GM23338 (cell line): ENCODE measurements at regions not wholly inside any gene's neighbourhood (a gene's known extent, or its start where the extent isn't known, plus 50 kb on each side); places are given as distances from the start of the nearest gene placed in this dataset.

Experiments used
- ATAC-seq: fragments of 200-7000 bp; cut with Tn5 transposase; 3 replicates; pipeline ENCODE4 v1.9.1; 2020
- DNase-seq: peaks from one replicate; pipeline ENCODE4 v3.0.0-alpha.2; 2015; ENCODE audit warnings: low spot score
- H2AFZ ChIP-seq: fragments of 200-600 bp; sonication (generic); 2 replicates; pipeline ENCODE4 v1.8.0; 2016; ENCODE audit warnings: antibody characterized with exemption, mild to moderate bottlenecking, moderate library complexity
- H3F3A ChIP-seq: fragments of 200-600 bp; sonication (generic); replicated peaks from 2 replicates; pipeline ENCODE4 v1.8.0; 2017; ENCODE audit warnings: antibody characterized with exemption, mixed run types, low read depth
- H3K27ac ChIP-seq: fragments of 200-600 bp; sonication (generic); 2 replicates; pipeline ENCODE4 v1.6.1; 2016; ENCODE audit warnings: low read depth
- H3K27me3 ChIP-seq: fragments of 200-600 bp; sonication (generic); 2 replicates; pipeline ENCODE4 v1.8.0; 2016; ENCODE audit warnings: mild to moderate bottlenecking, mixed run types, moderate library complexity; ENCODE audit not compliant: insufficient read depth
- H3K36me3 ChIP-seq: fragments of 200-600 bp; sonication (generic); 2 replicates; pipeline ENCODE4 v1.8.0; 2016; ENCODE audit warnings: mild to moderate bottlenecking; ENCODE audit not compliant: insufficient read depth
- H3K4me1 ChIP-seq: fragments of 200-600 bp; sonication (generic); 2 replicates; pipeline ENCODE4 v1.8.0; 2016; ENCODE audit warnings: mild to moderate bottlenecking, moderate library complexity; ENCODE audit not compliant: insufficient read depth
- H3K4me2 ChIP-seq: fragments of 200-600 bp; sonication (generic); 2 replicates; pipeline ENCODE4 v1.7.1; 2017; ENCODE audit warnings: mixed run types
- H3K4me3 ChIP-seq: fragments of 200-600 bp; sonication (generic); 2 replicates; pipeline ENCODE4 v1.6.1; 2016; ENCODE audit warnings: mixed run types
- H3K79me2 ChIP-seq: fragments of 200-600 bp; sonication (generic); replicated peaks from 2 replicates; pipeline ENCODE4 v1.8.0; 2017; ENCODE audit warnings: mild to moderate bottlenecking; ENCODE audit not compliant: insufficient read depth
- H3K9me2 ChIP-seq: fragments of 200-600 bp; sonication (generic); 2 replicates; pipeline ENCODE4 v1.8.0; 2017; ENCODE audit not compliant: insufficient read depth
- H4K20me1 ChIP-seq: fragments of 200-600 bp; sonication (generic); replicated peaks from 2 replicates; pipeline ENCODE4 v1.8.0; 2017; ENCODE audit warnings: mild to moderate bottlenecking; ENCODE audit not compliant: insufficient read depth
- H3K27ac Mint-ChIP-seq: 2 replicates; pipeline ENCODE4 v1.8.0; 2020; ENCODE audit warnings: inconsistent platforms, mild to moderate bottlenecking, moderate library complexity, mixed read lengths
- H3K27me3 Mint-ChIP-seq: 3 replicates; pipeline ENCODE4 v1.8.0; 2022; ENCODE audit warnings: low read depth, mild to moderate bottlenecking, moderate library complexity, mixed read lengths, inconsistent platforms; ENCODE audit not compliant: insufficient read depth, poor library complexity
- H3K36me3 Mint-ChIP-seq: 3 replicates; pipeline ENCODE4 v1.8.0; 2021; ENCODE audit warnings: low read depth, mild to moderate bottlenecking, inconsistent platforms, moderate library complexity, mixed read lengths
- H3K4me1 Mint-ChIP-seq: 3 replicates; pipeline ENCODE4 v1.8.0; 2020; ENCODE audit warnings: mild to moderate bottlenecking, inconsistent platforms, mixed read lengths
- H3K4me3 Mint-ChIP-seq: 3 replicates; pipeline ENCODE4 v1.8.0; 2021; ENCODE audit warnings: moderate library complexity, mild to moderate bottlenecking, inconsistent platforms, mixed read lengths
- H3K9me3 Mint-ChIP-seq: 3 replicates; pipeline ENCODE4 v1.8.0; 2020; ENCODE audit warnings: moderate library complexity, mild to moderate bottlenecking, inconsistent platforms, mixed read lengths
- CREB1 ChIP-seq: fragments of 250-450 bp; sonication (Bioruptor Pico); IDR thresholded peaks from 2 replicates; pipeline ENCODE4 v1.5.0; 2020; ENCODE audit warnings: low read depth, mild to moderate bottlenecking, moderate library complexity
- CTCF ChIP-seq, 2 experiments: fragments of 200-600 bp in 1 of 2; sonication (generic) in 1 of 2; conservative IDR thresholded peaks; 2 replicates each; pipeline versions ENCODE4 v1.5.1 to v1.6.1; 2016 to 2017; ENCODE audit warnings: antibody characterized with exemption in 2 of 2, low read depth in 2 of 2, mild to moderate bottlenecking in 2 of 2, moderate library complexity in 1 of 2
- ETS1 ChIP-seq: IDR thresholded peaks from 2 replicates; pipeline ENCODE4 v1.6.1; 2016; ENCODE audit warnings: antibody characterized with exemption
- EZH2 ChIP-seq: fragments of 200-600 bp; sonication (generic); IDR thresholded peaks from one replicate; pipeline ENCODE4 v1.8.0; 2017; ENCODE audit warnings: antibody characterized with exemption, mild to moderate bottlenecking, low read depth; ENCODE audit not compliant: unreplicated experiment
- EZH2phosphoT487 ChIP-seq: fragments of 200-600 bp; sonication (generic); IDR thresholded peaks from one replicate; pipeline ENCODE4 v1.8.1; 2018; ENCODE audit warnings: antibody characterized with exemption; ENCODE audit not compliant: unreplicated experiment
- NANOG ChIP-seq: IDR thresholded peaks from 2 replicates; pipeline ENCODE4 v1.6.1; 2016; ENCODE audit warnings: antibody characterized with exemption, borderline replicate concordance
- POLR2AphosphoS5 ChIP-seq: IDR thresholded peaks from 2 replicates; pipeline ENCODE4 v1.6.1; 2016; ENCODE audit warnings: antibody characterized with exemption, low read depth
- STAT1 ChIP-seq: IDR thresholded peaks from one replicate; pipeline ENCODE4 v1.6.1; 2016; ENCODE audit warnings: antibody characterized with exemption; ENCODE audit not compliant: unreplicated experiment
- ZNF114 ChIP-seq: fragments of 250-450 bp; sonication (Bioruptor Pico); IDR thresholded peaks from 2 replicates; pipeline ENCODE4 v1.5.0; 2020; ENCODE audit warnings: mild to moderate bottlenecking, moderate library complexity
- ZNF462 ChIP-seq: fragments of 250-450 bp; sonication (Bioruptor Pico); IDR thresholded peaks from 2 replicates; pipeline ENCODE4 v1.5.0; 2020; ENCODE audit warnings: mild to moderate bottlenecking, moderate library complexity

GRCh38 chr14:101709533-101709881 is 52.0 kb upstream of the PPP2R5C start (continued):
- TF ChIP-seq CTCF (conservative IDR thresholded peaks at IDR 0.05; ENCODE audit: low read depth in 2 of 2) (no peak), NANOG (no peak), STAT1 (no peak), ETS1 (no peak), EZH2 (no peak)

GRCh38 chr14:101709962-101710931 is 51.3 kb upstream of the PPP2R5C start:
- Histone ChIP-seq H3K27ac (no peak overlapping the region), H3K79me2 (no peaks in the 10 kb centered on the region), H3F3A (0 out of 2 replicates have a peak, but pooled peaks cover 7% of the 10 kb centered on the region), H4K20me1 (no peaks in the 10 kb centered on the region), H3K36me3 (no peaks in the 10 kb centered on the region), H3K4me2 (no peak overlapping the region), H2AFZ (no peak overlapping the region; the same call in 1 of the 2 replicates), H3K4me1 (no peaks in the 10 kb centered on the region; the same call in 1 of the 2 replicates), H3K4me3 (no peak overlapping the region), H3K27me3 (peaks cover 19% of the 10 kb centered on the region), H3K9me2 (0 out of 2 replicates have a peak, but pooled peaks cover 2% of the 10 kb centered on the region)
- H3K4me1 Mint-ChIP-seq: peaks cover 12% of the 10 kb centered on the region
- DNase-seq (no peak), ATAC-seq (no peak; the same call in 2 of the 3 replicates)
- H3K36me3 Mint-ChIP-seq: peaks cover 3% of the 10 kb centered on the region; the same call in 1 of the 3 replicates
- H3K4me3 Mint-ChIP-seq: no peak overlapping the region
- peaks cover 13% of the 10 kb centered on the region for H3K9me3 Mint-ChIP-seq
- peak overlapping the region; percentile 62; the same call in 1 of the 2 replicates for H3K27ac Mint-ChIP-seq
- H3K27me3 Mint-ChIP-seq: peaks cover 26% of the 10 kb centered on the region
- TF ChIP-seq ZNF462 (no peak), CREB1 (CRISPR knock-in tag) (no peak), EZH2phosphoT487 (no peak), ZNF114 (CRISPR knock-in tag) (no peak), ETS1 (no peak), NANOG (no peak), POLR2AphosphoS5 (no peak), STAT1 (no peak)
